ENCODE measurements at regions not wholly inside any gene's neighbourhood (a gene's known extent, or its start where the extent isn't known, plus 50 kb on each side); places are given as distances from the start of the nearest gene placed in this dataset.

GRCh38 chr15:62927836-62928235 lies 114.7 kb upstream of the TPM1 start:
- TF ChIP-seq CTCF (IDR thresholded peaks at IDR 0.05; ENCODE audit: poor library complexity, severe bottlenecking): no peak
- no peak for TF ChIP-seq EZH2 (IDR thresholded peaks at IDR 0.05; ENCODE audit: borderline replicate concordance, insufficient read depth, low read length, poor library complexity, severe bottlenecking)
